ENCODE measurements at regions not wholly inside any gene's neighbourhood (a gene's known extent, or its start where the extent isn't known, plus 50 kb on each side); places are given as distances from the start of the nearest gene placed in this dataset.

DNA sequence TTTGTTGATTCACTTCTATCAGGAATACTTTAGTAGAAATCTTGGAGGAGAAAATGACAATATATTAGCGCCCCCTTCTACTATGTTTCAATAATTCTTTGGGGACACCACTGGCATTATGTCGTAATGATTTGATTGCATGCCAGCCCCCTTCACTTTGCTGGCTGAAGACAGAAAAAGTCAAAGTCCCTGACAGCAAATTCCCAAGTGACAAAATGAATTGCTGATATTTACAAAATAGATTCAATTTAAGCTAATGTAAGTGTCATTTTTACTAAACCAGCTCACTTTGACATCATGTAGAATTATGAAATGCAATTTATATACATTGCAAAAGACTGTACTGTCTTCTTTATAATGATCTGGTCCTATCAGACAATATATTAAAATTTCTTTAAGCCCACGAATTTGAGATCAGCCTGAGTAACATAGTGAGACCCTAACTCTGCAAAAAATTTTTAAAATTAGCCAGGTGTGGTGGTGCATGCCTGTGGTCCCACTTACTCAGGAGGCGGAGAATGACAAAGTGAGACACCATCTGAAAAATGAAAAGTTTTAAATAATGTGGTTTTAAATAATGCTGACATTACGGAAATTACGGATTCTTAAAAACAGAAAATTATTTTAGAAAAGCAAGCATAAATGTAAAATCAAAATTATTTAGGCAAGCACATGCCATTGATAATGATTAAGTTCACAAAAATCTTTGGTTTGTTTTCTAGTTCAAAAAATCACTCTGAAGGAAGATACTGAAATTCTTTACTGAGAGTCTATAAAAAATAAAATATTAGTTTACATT lies 520.1 kb upstream of the PKDCC start:
- Mint-ChIP-seq H3K9me3 (peaks cover 0 to 11% (median 3%) of the 10 kb centered on the region in 8 donors), H3K36me3 (no peaks in the 10 kb centered on the region), H3K27ac (no peak overlapping the region), H3K4me3 (no peak overlapping the region), H3K27me3 (no peaks in the 10 kb centered on the region), H3K4me1 (no peaks in the 10 kb centered on the region)
- ChIA-PET CTCF (ENCODE audit: partially characterized antibody) (no interaction called here), POLR2A (ENCODE audit: partially characterized antibody) (no interaction called here)
- Histone ChIP-seq H3K27ac (ENCODE audit: low read depth, low read length) (no peak overlapping the region), H3K27me3 (ENCODE audit: insufficient read depth, low read length) (no peaks in the 10 kb centered on the region), H3K9me3 (ENCODE audit: control insufficient read depth in 1 of 2, low read length in 2 of 2) (no peaks in the 10 kb centered on the region), H3K36me3 (ENCODE audit: insufficient read depth, low read length) (no peaks in the 10 kb centered on the region), H3K4me1 (ENCODE audit: insufficient read depth, low read length) (no peaks in the 10 kb centered on the region), H3K4me3 (ENCODE audit: low read length in 2 of 2) (no peak overlapping the region)
- no peak for DNase-seq
- intact Hi-C loops (cut with micrococcal nuclease): no loop called here

DNA sequence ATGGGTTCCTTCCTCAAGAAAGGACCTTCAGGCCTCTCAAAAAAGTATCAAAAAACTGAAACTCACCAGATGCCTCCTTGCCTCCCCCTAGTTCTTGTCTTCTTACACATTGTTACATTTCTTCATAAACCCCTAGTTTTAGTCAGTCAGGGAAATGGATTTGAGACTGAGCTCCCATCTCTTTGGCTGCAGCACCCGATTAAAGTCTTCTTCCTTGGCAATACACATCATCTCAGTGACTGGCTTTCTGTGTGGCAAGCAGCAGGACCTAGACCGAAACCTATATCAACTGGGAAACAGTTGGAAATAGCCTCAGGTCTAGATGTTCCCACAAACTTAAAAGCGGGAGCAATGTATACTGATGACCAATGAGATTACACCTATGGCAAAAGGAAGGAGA lies 512.2 kb upstream of the PKDCC start:
- Histone ChIP-seq H3K4me3 (ENCODE audit: low read length in 2 of 2) (no peak overlapping the region), H3K27me3 (ENCODE audit: insufficient read depth, low read length) (no peaks in the 10 kb centered on the region), H3K27ac (ENCODE audit: low read depth, low read length) (no peak overlapping the region), H3K9me3 (ENCODE audit: control insufficient read depth in 1 of 2, low read length in 2 of 2) (no peaks in the 10 kb centered on the region), H3K36me3 (ENCODE audit: insufficient read depth, low read length) (no peaks in the 10 kb centered on the region), H3K4me1 (ENCODE audit: insufficient read depth, low read length) (no peaks in the 10 kb centered on the region)
- POLR2A ChIA-PET (ENCODE audit: partially characterized antibody): interaction anchor here (0.7 kb wide), 1 partner anchor 132 kb away, joined by 3 read pairs; no protein-coding TSS in a partner anchor
- Mint-ChIP-seq H3K4me3 (no peak overlapping the region), H3K36me3 (no peaks in the 10 kb centered on the region), H3K27me3 (no peaks in the 10 kb centered on the region), H3K9me3 (peaks cover 0 to 15% (median 8%) of the 10 kb centered on the region in 8 donors), H3K27ac (no peak overlapping the region), H3K4me1 (no peaks in the 10 kb centered on the region)
- CTCF ChIA-PET (ENCODE audit: partially characterized antibody): no interaction called here
- intact Hi-C loops (cut with micrococcal nuclease): no loop called here
- no peak for DNase-seq

DNA sequence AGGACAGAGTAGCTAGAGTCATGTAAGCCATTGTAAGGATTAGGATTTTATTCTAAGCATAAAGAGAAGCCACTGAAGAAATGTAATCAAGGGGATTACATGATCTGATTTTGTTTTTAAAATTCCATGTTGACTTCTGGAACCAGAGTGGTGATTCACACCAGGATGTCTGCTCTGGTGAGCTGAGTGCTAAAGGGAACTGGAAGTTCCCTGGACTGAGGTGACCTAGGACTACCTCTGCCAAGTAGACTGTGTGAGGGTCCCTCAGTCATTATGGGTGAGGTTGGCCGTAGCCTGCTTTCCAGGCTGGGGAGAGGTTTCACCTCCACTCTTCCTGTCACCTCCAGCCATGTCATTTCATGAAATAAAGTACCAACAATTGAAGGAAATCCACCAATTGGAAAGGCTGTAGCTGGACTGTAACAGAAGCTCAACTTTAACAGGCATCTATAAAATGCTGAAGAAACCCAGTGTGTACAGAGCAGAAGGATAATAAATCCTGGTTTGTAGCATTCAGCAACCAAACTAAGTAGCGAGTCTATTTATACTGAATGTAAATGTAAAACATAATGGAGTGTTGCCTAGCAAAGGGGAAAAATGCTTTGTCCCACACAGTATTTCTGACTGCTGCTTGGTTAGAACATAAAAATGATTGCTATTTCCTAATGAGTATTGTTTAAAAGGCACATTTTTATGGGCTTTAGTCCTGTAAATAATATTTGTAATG lies 507.4 kb upstream of the PKDCC start:
- H3K27me3 ChIP-seq (ENCODE audit: insufficient read depth, low read length): no peaks in the 10 kb centered on the region
- Mint-ChIP-seq H3K4me3 (no peak overlapping the region), H3K4me1 (no peaks in the 10 kb centered on the region), H3K27ac (no peak overlapping the region), H3K36me3 (no peaks in the 10 kb centered on the region), H3K27me3 (no peaks in the 10 kb centered on the region), H3K9me3 (peaks cover 0 to 8% (median 3%) of the 10 kb centered on the region in 8 donors)
- CTCF ChIA-PET (ENCODE audit: partially characterized antibody): no interaction called here
- DNase-seq: no peak
- H3K27ac ChIP-seq (ENCODE audit: low read depth, low read length): no peak overlapping the region
- H3K36me3 ChIP-seq (ENCODE audit: insufficient read depth, low read length): no peaks in the 10 kb centered on the region
- no peaks in the 10 kb centered on the region for H3K9me3 ChIP-seq (ENCODE audit: control insufficient read depth in 1 of 2, low read length in 2 of 2)
- intact Hi-C loops (cut with micrococcal nuclease): no loop called here
- POLR2A ChIA-PET (ENCODE audit: partially characterized antibody): no interaction called here
- no peak overlapping the region for H3K4me3 ChIP-seq (ENCODE audit: low read length in 2 of 2)
- H3K4me1 ChIP-seq (ENCODE audit: insufficient read depth, low read length): no peaks in the 10 kb centered on the region

DNA sequence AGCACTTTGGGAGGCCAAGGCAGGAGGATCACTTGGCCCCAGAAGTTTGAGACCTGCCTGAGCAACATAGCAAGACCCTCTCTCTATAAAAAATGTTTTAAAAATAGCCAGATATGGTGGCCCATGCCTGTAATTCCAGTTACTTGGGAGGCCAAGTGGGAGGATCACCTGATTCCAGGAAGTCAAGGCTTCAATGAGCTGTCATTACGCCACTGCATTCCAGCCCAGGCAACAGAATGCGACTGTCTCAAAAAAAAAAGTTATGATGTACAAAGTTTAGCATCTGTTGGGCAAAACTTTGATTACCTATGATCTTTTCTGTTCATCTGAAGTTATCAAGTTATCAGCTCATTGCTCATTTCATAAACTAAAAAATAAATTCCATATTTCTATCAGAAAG lies 504.1 kb upstream of the PKDCC start:
- H3K36me3 Mint-ChIP-seq: no peaks in the 10 kb centered on the region
- CTCF ChIA-PET (ENCODE audit: partially characterized antibody): no interaction called here
- POLR2A ChIA-PET (ENCODE audit: partially characterized antibody): no interaction called here
- Histone ChIP-seq H3K9me3 (ENCODE audit: control insufficient read depth in 1 of 2, low read length in 2 of 2) (no peaks in the 10 kb centered on the region), H3K36me3 (ENCODE audit: insufficient read depth, low read length) (no peaks in the 10 kb centered on the region), H3K4me3 (ENCODE audit: low read length in 2 of 2) (no peak overlapping the region), H3K4me1 (ENCODE audit: insufficient read depth, low read length) (no peaks in the 10 kb centered on the region), H3K27ac (ENCODE audit: low read depth, low read length) (no peak overlapping the region), H3K27me3 (ENCODE audit: insufficient read depth, low read length) (no peaks in the 10 kb centered on the region)
- peaks cover 0 to 5% (median 0%) of the 10 kb centered on the region in 8 donors for H3K9me3 Mint-ChIP-seq
- no peaks in the 10 kb centered on the region for H3K27me3 Mint-ChIP-seq
- no peak for DNase-seq
- intact Hi-C loops (cut with micrococcal nuclease): no loop called here
- H3K4me1 Mint-ChIP-seq: no peaks in the 10 kb centered on the region
- H3K4me3 Mint-ChIP-seq: no peak overlapping the region
- no peak overlapping the region for H3K27ac Mint-ChIP-seq

DNA sequence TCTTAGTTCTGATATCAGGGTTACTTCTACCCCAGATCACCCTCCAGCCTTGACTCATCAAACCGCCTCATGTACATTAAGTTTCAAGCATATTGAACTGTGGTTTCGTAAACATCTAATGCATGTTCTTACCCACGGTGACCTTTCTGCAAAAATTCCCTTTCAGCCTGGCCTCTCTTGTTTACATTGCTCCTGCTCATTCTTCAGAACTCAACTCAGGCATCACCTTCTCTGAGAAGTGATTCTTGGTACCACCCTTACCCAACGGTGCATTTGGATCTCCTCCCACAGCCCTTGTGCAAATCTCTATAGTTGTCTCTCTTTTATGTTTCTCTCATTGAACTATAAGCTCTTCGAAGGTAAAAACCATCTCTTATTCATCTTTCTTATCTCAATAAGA lies 503.1 kb upstream of the PKDCC start:
- intact Hi-C loops (cut with micrococcal nuclease): no loop called here
- Mint-ChIP-seq H3K27me3 (no peaks in the 10 kb centered on the region), H3K27ac (no peak overlapping the region), H3K9me3 (peaks cover 0 to 5% (median 0%) of the 10 kb centered on the region in 8 donors), H3K4me3 (no peak overlapping the region), H3K4me1 (no peaks in the 10 kb centered on the region), H3K36me3 (no peaks in the 10 kb centered on the region)
- ChIA-PET CTCF (ENCODE audit: partially characterized antibody) (no interaction called here), POLR2A (ENCODE audit: partially characterized antibody) (no interaction called here)
- no peak overlapping the region for H3K4me3 ChIP-seq (ENCODE audit: low read length in 2 of 2)
- no peaks in the 10 kb centered on the region for H3K4me1 ChIP-seq (ENCODE audit: insufficient read depth, low read length)
- H3K9me3 ChIP-seq (ENCODE audit: control insufficient read depth in 1 of 2, low read length in 2 of 2): no peaks in the 10 kb centered on the region
- H3K27ac ChIP-seq (ENCODE audit: low read depth, low read length): no peak overlapping the region
- no peak for DNase-seq
- no peaks in the 10 kb centered on the region for H3K36me3 ChIP-seq (ENCODE audit: insufficient read depth, low read length)
- no peaks in the 10 kb centered on the region for H3K27me3 ChIP-seq (ENCODE audit: insufficient read depth, low read length)

DNA sequence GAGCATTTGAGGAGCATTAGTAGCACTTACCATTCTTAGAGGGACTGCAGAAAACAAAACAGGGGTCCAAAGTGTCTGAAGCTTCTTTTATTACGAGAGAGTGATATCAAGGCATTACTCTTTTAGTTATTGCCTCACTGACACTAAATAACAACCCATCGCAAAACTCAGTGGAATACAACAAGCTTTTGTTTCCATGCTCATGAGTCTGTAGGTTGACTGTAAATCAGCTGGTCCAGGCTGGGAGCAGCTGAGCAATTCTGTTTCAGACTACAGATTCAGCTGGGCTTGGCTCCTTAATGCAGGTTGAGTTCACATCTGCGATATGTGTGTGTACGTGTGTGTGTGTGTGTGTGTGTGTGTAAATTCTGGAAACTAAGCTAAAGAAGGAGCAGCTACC lies 501.8 kb upstream of the PKDCC start:
- intact Hi-C loops (cut with micrococcal nuclease): no loop called here
- no peaks in the 10 kb centered on the region for H3K4me1 Mint-ChIP-seq
- Histone ChIP-seq H3K27me3 (ENCODE audit: insufficient read depth, low read length) (no peaks in the 10 kb centered on the region), H3K36me3 (ENCODE audit: insufficient read depth, low read length) (no peaks in the 10 kb centered on the region), H3K9me3 (ENCODE audit: control insufficient read depth in 1 of 2, low read length in 2 of 2) (no peaks in the 10 kb centered on the region), H3K4me1 (ENCODE audit: insufficient read depth, low read length) (no peaks in the 10 kb centered on the region), H3K27ac (ENCODE audit: low read depth, low read length) (no peak overlapping the region), H3K4me3 (ENCODE audit: low read length in 2 of 2) (no peak overlapping the region)
- H3K9me3 Mint-ChIP-seq: peaks cover 0 to 3% (median 0%) of the 10 kb centered on the region in 8 donors
- DNase-seq: no peak
- CTCF ChIA-PET (ENCODE audit: partially characterized antibody): interaction anchor here (1.2 kb wide), 1 partner anchor 10 kb away, joined by 3 read pairs; no protein-coding TSS in a partner anchor
- no peak overlapping the region for H3K27ac Mint-ChIP-seq
- no peaks in the 10 kb centered on the region for H3K36me3 Mint-ChIP-seq
- POLR2A ChIA-PET (ENCODE audit: partially characterized antibody): no interaction called here
- no peaks in the 10 kb centered on the region for H3K27me3 Mint-ChIP-seq
- H3K4me3 Mint-ChIP-seq: no peak overlapping the region

DNA sequence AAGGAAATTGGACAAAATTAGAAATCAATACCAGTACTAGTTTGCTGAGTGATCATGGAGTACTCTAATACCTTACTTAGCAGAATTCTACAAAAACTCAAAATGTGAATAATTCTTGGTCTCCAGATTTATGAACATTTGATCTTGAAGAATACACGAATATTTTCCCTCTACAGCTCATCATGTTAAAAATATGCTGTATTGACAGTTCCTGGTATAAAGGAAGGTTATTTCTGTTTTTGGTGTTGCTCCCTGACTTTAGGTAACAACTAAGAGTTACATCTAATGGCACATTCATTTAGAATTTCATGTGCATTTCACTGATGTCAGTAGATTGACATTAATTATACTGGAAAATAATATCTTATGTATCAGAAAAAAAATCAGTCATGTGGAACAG lies 479.2 kb upstream of the PKDCC start:
- intact Hi-C loops (cut with micrococcal nuclease): no loop called here
- Mint-ChIP-seq H3K36me3 (no peaks in the 10 kb centered on the region), H3K4me3 (no peak overlapping the region), H3K4me1 (no peaks in the 10 kb centered on the region), H3K27me3 (no peaks in the 10 kb centered on the region), H3K9me3 (peaks cover 0 to 4% (median 2%) of the 10 kb centered on the region in 8 donors), H3K27ac (no peak overlapping the region)
- Histone ChIP-seq H3K27me3 (ENCODE audit: insufficient read depth, low read length) (no peaks in the 10 kb centered on the region), H3K4me3 (ENCODE audit: low read length in 2 of 2) (no peak overlapping the region), H3K9me3 (ENCODE audit: control insufficient read depth in 1 of 2, low read length in 2 of 2) (no peaks in the 10 kb centered on the region), H3K36me3 (ENCODE audit: insufficient read depth, low read length) (no peaks in the 10 kb centered on the region), H3K27ac (ENCODE audit: low read depth, low read length) (no peak overlapping the region), H3K4me1 (ENCODE audit: insufficient read depth, low read length) (no peaks in the 10 kb centered on the region)
- DNase-seq: no peak
- ChIA-PET POLR2A (ENCODE audit: partially characterized antibody) (no interaction called here), CTCF (ENCODE audit: partially characterized antibody) (no interaction called here)

Data from CD4-positive, alpha-beta memory T cell (primary cell).